Esophagus squamous epithelium (tissue), 4 donors: ENCODE measurements at regions not wholly inside any gene's neighbourhood (a gene's known extent, or its start where the extent isn't known, plus 50 kb on each side); places are given as distances from the start of the nearest gene placed in this dataset.

Source experiments
- POLR2A ChIP-seq, 4 donors: fragments of 450-650 bp; IDR thresholded peaks; one replicate each; pipeline ENCODE4 v1.6.1; 2017; ENCODE audit warnings: antibody characterized with exemption in 4 of 4, mild to moderate bottlenecking in 4 of 4, moderate library complexity in 3 of 4
- TF ChIP-seq, protein P1 (sequence below), 6 experiments: fragments of 450-650 bp in 4 of 6; fragments of 200-600 bp in 2 of 6; sonication (generic) in 2 of 6; IDR thresholded peaks; one replicate each; pipeline ENCODE4 v1.5.1; 2016 to 2019; ENCODE audit warnings: antibody characterized with exemption in 6 of 6, mild to moderate bottlenecking in 4 of 6, moderate library complexity in 4 of 6

DNA sequence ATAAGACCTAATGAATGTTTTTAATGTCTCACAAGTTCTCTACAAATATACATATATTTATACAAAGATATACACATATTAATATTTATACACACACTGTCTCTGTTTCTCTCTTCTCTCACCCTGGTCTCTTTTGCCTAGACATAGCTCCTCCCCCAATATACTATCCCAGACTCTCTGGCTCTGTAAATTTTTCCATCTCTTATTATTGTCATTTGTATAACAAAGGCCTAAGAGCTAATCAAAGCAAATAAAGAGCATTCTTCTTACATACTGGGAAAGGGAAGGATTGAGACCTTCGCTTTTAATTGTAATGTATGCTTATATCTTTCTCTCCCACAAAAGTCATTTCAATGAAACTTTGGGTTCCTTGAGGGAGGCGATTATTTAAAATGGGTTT is 318.1 kb downstream of the ADAMTS20 start:
- TF ChIP-seq, protein P1, sequence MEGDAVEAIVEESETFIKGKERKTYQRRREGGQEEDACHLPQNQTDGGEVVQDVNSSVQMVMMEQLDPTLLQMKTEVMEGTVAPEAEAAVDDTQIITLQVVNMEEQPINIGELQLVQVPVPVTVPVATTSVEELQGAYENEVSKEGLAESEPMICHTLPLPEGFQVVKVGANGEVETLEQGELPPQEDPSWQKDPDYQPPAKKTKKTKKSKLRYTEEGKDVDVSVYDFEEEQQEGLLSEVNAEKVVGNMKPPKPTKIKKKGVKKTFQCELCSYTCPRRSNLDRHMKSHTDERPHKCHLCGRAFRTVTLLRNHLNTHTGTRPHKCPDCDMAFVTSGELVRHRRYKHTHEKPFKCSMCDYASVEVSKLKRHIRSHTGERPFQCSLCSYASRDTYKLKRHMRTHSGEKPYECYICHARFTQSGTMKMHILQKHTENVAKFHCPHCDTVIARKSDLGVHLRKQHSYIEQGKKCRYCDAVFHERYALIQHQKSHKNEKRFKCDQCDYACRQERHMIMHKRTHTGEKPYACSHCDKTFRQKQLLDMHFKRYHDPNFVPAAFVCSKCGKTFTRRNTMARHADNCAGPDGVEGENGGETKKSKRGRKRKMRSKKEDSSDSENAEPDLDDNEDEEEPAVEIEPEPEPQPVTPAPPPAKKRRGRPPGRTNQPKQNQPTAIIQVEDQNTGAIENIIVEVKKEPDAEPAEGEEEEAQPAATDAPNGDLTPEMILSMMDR (IDR thresholded peaks at IDR 0.05) = no peak
- no peak for TF ChIP-seq POLR2A (IDR thresholded peaks at IDR 0.05)
